HG03135 (cell line): ENCODE measurements at regions not wholly inside any gene's neighbourhood (a gene's known extent, or its start where the extent isn't known, plus 50 kb on each side); places are given as distances from the start of the nearest gene placed in this dataset.

Experiments used
- ATAC-seq: cut with Tn5 transposase; IDR thresholded peaks from one replicate; pipeline ENCODE4 v1.9.1; 2021; ENCODE audit warnings: mild to moderate bottlenecking, moderate library complexity; ENCODE audit not compliant: unreplicated experiment

DNA sequence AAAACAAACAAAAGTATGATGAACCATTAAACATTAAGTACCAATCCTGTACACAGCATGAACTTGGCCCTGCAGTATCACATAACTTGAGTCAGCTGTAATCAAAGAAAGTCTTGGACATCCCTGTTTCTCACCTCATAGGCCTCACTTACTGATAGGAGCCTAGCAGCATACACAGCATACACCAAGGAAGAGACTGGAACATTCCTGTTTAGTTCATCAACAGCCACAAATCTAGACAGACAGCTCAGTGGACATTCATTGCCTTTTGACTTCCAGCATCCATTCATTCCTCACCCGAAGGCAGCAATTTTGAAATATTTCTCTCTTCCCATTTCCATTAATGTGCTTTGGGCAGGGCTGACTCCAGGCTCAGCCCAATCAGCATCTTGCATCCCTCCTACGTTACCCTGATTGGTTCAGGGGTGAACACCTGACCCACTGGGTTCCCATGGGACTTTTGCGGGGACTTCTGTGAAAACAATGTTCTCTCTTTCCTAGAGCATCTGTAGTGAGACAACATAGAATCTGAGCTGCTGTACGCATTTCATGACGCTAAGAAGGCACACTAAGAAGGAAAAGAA is 336.7 kb upstream of the ZFHX3 start:
- no peak for ATAC-seq

DNA sequence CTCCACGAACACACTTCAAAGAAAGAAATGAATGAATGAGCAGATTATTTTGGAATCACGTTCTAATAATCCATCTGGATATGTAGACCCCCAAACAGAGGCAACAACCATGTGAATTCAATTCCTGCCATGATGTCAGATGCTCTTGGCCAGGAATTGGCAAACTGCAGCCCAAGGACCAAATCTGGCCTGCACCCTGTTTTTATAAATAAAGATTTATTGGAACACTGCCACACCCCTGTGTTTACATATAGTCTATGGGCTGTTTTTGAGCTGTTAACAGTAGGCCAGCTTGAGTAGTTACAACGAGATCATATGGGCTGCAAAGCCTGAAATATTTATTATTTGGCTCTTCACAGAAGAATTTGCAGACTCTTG is 336.0 kb upstream of the ZFHX3 start:
- no peak for ATAC-seq

DNA sequence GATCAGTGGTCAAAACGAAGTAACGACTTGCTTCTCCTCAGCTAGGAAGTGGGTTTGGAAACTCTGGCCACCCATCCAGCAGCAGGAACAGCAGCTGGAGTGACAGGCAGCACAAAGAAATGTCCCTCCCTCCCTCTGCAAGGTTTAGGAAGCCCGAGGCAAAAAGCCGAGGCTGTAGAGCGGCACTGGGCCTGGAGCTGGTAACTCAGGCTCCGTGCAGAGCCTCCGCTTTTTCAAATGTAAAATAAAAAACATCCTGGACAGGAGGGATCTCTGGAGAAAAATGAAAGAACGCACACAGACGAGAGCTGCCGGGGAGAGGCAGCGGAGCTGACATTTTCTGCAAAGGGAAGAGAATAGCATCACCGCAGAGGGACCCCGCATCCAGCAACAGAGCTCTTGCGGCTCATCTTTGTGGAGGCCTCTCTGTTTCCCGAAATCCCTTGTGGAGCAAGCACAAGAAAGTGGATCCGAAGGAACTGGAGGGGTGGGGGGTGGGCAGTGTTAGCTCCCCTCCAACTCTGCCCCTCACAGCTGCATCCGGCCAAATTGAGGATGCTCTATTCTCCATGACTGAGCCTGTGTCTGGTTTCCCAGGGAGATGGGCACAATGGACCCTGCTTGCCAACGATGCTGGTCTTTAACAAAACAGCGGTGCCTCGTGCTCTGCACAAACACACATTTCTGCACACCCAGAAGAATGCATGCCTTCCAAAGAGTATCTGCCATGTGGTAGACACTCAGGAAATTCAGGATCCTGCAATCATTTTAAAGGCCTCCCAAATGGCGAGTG is 335.5 kb upstream of the ZFHX3 start:
- ATAC-seq, result no peak

DNA sequence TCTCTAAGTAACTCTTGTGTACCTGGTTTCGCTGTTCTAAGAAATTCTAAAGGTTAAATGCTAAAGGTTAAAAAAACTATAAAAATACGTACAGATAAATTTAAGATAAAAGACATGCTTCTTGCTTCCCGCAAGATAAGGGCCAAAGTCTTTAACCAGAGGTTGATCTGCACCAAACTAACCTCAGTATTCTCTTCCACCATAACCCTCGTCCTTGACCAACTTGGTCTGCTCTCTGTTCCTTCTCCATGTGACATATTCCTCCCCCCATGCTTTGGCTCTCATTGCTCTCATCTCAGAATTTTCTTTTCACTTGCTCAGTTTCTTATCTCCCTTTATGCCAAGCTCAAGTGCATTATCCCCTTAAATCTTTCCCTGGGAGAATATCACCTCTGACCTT is 330.5 kb upstream of the ZFHX3 start:
- ATAC-seq, result no peak

DNA sequence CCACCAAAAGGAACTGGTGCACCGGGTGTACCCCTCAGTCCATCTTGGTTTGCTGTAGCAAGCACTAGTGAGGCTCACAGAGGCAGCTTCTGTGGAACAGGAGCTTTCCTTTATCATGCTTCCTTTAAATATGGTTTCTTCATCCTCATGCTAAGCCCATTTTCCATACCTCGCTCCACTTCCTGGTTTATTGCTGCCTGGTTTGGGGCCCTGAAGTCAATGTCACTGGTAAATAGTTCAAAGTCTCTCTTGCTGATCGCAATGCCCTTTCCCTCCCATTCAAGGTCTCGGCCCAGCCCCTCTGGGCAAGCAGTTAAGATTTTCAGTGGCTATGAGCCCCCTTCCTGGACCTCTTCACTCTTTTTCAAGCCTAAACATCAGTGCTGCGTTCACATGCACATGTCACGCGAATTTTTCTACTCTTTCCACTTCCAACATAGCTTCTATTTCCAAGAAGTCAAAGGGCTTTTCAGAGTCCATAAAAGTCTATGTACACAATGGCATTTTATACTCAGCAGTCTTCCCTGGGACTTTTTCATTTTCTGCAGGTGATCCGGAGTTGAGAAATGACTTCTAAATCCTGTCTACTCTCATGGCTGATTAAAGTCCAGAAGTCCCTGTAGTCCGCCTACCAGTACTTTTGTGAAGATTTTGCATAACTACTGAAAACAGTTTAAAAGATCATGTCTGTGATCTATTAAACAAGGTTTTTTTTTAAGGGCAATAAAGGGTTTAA is 323.8 kb upstream of the ZFHX3 start:
- no peak for ATAC-seq

DNA sequence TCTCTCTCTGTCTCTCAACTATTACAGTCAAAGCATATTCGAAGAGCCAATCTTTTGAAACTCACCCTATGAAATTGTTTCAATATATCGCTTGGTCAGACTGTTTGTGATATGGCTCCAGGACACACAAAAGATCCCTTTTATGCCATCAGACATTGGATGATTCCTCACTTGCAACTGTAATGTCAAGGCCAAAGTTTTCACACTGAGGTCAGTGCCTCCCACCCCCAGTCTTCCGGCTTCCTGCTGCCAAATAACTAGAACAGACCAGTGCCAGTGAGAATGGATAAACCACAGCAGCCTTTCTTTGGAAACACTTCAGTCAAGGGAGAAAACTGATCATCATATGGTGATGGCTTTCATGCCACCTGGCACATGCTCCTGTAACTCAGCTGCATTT is 321.9 kb upstream of the ZFHX3 start:
- ATAC-seq, result no peak

DNA sequence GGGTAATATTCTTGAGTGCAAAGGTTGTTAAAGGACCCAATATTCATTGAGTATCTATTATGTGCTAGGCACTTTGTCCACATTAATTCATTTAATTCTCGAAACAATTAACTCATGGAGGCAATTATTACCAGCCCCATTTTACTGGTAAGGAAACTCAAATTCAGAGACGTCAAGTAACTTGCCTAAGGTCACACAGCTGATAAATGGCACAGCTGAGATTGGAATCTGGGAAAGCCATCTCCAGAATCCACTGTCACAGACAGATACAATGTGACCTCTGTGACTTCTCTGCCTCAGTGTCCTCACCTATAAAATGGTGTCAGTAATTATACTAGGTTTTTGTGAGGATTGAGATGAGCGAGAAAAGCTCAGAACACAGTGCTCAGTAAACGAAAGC is 320.8 kb upstream of the ZFHX3 start:
- ATAC-seq, result no peak

DNA sequence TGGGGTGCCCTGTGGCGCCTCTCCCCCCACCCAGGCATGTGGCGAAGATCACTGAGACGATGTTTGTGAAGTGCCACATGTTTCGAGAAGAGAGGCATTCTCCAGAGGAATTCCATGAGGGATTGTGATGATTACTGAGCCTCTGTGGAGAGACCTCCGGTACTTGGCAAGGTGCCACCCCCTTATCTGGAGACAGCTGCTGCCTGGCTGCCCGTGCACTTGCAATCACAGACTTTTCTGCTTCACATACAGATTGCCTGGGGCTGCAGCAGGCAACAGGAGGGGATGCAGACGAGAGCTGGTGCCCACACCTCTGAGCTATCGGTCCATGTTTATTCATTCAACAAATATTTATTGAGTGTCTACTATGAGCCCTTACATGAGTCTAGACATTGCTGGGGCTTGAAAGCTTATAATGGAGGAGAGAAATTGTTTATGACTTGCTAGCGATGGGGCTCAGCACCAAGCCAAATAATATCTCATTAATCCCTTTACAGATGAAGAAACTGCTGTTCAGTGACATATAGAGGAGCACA is 317.2 kb upstream of the ZFHX3 start:
- no peak for ATAC-seq

DNA sequence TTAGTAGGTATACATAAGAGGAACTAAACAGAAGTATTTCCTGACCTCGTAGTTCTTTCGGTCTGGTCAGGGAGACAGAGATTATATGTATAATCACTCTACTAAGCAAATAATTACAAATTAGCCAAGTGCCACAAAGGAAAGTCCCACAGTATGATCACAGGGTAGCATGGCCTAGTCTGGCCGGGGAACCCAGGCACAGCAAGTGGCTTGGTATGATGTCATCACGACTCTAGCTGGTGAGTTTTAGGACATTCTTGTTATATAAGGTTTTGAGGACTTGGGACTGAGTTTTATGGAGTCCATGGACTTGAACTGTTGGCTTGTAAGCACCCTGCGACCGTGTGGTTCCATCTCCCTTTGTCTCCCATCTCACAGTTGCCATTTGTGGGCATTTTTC is 316.5 kb upstream of the ZFHX3 start:
- no peak for ATAC-seq

DNA sequence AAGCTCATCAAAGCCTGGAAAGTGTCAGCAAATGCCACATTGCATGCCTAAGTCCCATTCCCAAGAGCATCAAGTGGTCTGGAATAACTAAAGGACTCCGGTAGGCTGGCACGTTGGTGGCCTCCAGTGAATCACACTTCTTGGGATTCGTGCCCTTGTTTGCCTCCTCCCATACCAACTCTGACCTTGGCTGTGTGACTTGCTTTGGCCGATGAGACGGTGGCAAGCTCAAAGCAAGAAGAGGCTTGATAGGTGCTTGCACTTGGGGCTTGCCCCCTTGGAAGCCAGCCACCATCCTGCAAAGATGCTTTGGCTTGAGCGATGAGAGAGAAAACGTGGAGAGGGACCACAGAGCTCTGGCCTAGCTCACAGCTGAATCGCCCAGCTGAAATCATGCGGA is 313.1 kb upstream of the ZFHX3 start:
- ATAC-seq, result no peak

DNA sequence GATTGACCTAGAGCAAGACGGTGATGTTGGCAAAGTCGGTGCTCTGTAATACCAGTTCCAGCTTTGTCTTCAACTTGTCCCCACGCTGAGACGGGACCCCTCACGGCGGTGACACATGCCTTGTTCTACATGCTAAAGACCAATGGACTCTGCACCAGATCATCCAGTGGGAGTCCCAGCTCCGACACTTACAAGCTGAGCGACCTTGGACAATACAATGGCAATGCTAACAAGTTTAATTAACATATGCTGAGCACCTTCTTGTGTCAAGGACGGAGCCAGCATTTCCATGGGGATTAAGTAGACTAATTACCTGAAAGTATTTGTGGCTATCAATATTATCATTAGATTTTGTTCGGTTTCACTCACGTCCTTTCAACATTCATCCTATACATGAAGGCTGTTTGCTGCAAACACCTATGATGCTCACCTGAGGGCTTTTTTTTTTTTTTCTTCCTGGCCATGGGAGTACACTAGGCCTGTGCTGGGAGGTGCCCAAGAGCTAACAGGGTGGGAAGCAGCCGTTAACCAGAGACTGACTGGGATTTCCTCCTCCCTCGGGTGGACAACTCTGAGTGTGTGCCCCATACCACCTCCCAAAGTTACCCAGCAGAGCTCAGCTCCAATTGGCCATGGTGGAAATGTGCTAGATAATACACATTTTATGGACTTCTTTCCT is 308.6 kb upstream of the ZFHX3 start:
- ATAC-seq, result no peak

DNA sequence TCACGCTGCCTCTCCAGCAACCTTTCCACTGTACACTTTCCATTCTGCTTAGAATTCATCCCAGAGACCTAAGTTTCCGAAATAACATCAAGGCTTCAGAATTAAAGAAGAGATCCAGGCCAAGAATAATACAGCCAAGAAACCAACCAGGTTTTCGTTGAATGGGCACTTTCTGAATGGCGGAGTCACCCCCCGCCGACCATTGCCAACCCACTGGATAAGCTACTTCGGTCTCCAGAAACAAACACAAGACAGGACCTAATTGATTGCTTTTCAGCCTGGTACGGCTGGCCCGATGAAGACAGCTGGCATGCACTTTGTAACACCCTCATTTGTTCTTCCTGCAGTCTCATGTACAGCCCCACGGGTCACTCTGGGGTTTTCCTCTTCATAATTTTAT is 308.1 kb upstream of the ZFHX3 start:
- ATAC-seq, result no peak

DNA sequence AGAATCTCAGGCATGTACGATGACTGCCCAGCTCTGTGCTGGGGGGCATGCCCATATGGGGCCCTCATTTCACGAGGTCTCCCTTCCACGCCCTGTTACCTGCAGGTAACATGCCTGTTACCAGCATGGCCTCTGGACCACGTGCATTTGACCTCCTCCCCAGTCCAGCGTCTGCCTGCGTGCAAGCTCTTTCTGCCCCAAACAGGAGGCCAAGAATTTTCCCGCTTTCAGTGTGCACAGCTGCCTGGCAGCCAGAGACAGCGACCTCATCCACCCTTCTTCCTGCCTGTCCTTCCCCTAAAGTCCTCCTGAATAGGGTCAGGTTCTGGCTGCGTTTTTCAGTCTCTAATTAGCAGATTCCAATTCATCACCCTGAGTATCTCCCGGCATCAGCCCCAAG is 306.5 kb upstream of the ZFHX3 start:
- ATAC-seq, result no peak

DNA sequence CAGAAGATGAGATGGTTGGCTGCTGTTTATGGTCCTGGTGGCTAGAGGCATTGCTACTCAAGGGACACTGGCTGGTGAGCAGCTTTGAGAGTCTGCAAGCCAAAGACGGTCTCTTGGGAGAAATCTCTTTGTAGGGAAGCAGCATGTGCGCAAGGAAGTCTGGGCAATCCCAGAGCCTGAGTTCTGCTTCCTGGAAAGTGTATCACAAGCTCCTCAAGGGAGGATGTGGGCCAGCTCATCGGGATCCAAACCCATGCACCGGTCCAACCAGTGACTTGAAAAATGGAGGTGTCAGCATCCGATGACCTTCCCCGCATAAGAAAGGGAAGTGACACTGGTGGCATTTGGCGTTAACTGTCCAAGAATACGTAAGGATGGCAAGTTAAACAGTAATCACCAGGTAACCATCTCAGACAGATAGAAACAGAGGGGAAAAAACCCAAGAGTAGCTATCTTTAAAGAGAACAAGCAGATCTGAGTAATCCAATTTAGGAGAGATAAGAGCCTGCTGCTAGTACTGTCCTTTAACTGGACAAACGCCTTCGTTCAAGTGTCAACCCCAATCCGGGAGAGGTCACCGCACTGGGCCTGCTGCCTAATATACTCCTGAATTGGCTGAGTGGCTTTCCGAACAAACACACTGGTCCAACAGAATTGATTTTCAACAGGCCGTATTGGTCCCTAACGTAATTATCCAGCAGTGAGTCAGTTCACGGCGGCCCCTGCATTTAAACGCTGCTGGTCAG is 303.0 kb upstream of the ZFHX3 start:
- ATAC-seq, result no peak

DNA sequence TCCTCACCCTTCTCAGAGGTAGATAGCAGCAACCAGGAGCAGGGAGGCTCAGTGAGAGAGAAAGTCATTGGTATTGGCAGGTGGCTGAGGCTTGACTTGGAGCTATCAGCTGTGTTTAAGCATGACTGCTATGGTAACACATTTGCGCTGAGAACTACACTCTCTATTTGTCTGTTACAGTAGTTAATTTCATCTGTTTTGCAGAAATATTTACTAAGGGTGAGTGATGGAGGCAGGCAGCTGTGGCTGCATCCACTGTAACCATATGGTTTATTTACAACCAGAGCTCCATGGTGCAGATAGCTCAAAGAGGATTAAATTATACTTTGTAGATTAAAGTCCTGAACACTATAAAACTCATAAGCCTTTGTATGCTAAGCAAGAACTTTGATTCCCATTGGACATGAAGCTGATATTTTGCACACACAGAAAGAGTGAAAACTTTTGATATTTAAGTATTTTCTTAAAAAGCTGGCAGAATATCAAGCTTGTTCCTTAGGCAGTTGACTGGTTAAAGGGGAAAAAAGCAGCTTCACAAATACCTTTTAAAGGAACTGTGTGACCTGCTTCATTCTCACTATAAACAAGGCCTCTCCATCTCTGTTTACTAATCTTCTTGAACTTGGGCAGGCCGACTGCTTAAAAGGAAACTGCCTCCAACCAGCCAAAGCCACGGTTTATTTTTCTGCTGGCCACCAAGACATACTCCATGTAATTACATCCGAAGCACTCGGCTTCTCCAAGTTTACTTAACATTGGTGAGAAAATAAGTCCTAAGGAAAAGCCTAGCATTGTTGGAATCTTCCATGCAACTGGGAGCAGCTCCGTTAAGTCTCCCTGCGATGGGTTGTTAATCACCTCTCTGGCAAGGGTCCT is 299.8 kb upstream of the ZFHX3 start:
- no peak for ATAC-seq

DNA sequence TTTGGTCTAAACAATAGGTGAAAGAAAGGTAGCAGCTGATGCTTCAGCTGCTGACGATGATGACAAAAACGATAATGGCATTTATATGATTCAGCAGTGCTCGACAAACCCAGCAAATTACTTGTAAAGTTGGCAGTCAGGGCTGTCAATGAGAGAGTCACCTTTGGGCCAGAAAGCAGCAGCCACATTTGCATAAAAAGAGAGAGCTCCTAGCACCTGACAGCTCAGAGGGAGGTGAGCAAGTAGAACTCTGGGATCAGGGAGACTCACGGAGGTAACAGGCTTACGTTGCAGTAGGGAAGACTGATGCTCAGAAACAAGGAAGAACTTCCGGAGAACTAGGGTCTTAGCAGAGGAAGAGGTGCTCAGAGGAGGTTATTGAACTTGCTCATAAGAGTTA is 291.9 kb upstream of the ZFHX3 start:
- no peak for ATAC-seq

DNA sequence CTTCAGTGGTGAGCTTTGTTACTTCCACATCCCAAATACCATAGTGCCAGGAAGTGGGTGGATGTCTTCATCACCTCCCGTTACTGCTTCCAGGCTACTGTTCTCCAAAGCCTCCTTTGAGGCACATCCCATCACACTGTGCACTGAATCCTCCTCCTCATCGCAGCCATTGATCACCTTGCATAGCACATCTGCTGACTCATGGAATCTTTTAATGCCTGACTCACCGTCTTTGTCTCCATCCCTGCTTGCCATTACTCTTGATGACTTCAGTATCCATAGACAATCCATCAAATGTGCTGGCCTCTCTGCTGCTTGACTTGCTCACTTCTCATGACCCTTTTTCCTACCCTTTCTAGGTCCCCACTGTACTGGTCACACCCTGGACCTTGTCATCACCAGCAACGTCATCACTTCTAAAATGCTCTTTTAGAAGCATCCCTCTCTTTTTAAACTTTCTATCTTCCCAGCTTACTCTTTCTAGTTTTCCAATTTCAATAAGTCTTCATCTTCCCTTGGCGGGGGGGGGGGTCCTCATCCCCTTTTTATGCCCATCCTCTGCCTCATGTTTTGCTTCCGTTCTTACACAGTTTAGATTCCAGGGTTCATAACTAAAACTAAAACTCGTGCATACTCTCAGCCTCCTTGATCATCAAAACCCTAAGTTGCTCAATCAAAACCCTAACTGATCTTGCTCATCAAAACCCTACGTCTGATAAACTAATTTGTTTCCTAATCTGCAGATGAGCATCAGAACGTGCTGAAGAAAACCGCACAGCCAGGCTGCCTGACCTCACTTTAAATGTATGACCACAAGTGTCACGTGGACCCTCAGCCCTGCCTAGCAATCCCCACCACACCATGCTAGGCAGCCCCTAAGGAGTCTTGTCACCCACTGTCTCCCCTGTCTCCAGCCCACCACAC is 289.7 kb upstream of the ZFHX3 start:
- no peak for ATAC-seq

DNA sequence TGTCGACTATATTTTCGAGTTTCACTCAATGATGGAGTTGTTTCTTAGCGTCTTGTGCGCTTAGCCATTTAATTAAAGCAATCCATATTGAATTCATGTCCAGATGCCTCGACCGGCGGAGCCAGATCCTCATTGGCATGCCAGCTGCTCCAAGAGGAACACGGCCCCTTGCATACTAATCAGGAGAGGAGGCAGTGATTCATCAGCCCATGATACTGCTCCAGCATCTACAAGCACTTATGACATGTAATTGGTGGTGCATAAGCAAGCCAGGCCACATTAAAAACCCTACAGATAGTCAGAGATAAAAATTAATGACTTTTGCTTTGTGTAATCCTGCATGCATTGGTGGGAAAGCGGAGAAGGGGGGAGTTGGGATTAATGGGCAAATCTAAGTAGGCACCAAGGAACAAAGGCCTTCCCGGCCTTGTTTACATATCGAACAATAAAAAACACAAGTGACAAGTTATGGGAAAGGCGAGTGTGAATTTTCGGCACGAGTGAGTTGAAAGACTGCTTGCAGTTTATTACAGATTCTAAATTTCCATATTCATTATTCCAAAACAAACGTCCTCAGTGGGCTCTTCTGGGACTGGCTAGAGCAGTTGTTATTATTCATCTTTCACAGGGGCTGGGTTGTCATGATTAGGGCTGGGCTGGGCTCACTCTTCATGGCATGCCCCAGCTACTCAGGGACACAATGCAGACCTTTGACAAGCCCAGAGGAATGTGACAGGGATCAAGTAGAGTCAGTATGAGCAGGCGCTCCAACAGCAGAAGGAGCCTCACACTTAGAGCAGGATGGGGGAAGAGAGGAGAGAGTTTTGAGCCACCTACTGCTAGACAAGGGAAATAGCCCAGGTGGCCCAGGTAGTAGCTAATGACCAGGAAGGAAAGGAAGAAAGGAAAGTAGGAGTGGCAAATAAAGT is 281.7 kb upstream of the ZFHX3 start:
- no peak for ATAC-seq
